A673 (cell line): ENCODE measurements at regions not wholly inside any gene's neighbourhood (a gene's known extent, or its start where the extent isn't known, plus 50 kb on each side); places are given as distances from the start of the nearest gene placed in this dataset.

ENCODE experiments used
- BruUV-seq: library from RNA; stranded (reverse); fragments of 400-500 nt; replicated peaks from 2 replicates; lab custom pipeline; 2021; lab: Mats Ljungman, UMichigan
- CTCF ChIA-PET: fragments of 300-600 bp; sonication (Branson Sonifier 250); formaldehyde crosslinking; loops from one replicate; lab custom pipeline; 2022; ENCODE audit warnings: antibody characterized with exemption; lab: Charles Lee
- POLR2A ChIA-PET: fragments of 300-600 bp; sonication (Branson Sonifier 250); formaldehyde crosslinking; loops from one replicate; lab custom pipeline; 2022; ENCODE audit warnings: antibody characterized with exemption; ENCODE audit not compliant: low non-redundant PET; lab: Charles Lee
- DNase-seq: peaks from one replicate; pipeline ENCODE4 v3.0.0-alpha.2; 2015; ENCODE audit warnings: low spot score
- H3K27ac ChIP-seq: fragments of 200-600 bp; sonication (generic); 2 replicates; pipeline ENCODE4 v1.5.1; 2016; ENCODE audit warnings: mixed run types, low read depth, mild to moderate bottlenecking, mixed read lengths, antibody characterized with exemption, low read length; ENCODE audit not compliant: poor library complexity, severe bottlenecking
- H3K27me3 ChIP-seq: fragments of 200-600 bp; sonication (generic); replicated peaks from 2 replicates; pipeline ENCODE4 v1.6.1; 2017; ENCODE audit warnings: mixed run types, low read depth, mild to moderate bottlenecking, mixed read lengths, antibody characterized with exemption, low read length; ENCODE audit not compliant: insufficient read depth, poor library complexity
- H3K36me3 ChIP-seq: fragments of 200-600 bp; sonication (generic); 2 replicates; pipeline ENCODE4 v1.6.1; 2016; ENCODE audit warnings: mixed run types, mild to moderate bottlenecking, mixed read lengths, antibody characterized with exemption, low read length; ENCODE audit not compliant: insufficient read depth, poor library complexity, severe bottlenecking
- H3K4me1 ChIP-seq: fragments of 200-600 bp; sonication (generic); 2 replicates; pipeline ENCODE4 v1.6.1; 2017; ENCODE audit warnings: mixed run types, mild to moderate bottlenecking, mixed read lengths, antibody characterized with exemption, low read length; ENCODE audit not compliant: insufficient read depth, poor library complexity, severe bottlenecking
- H3K4me3 ChIP-seq: fragments of 200-600 bp; sonication (generic); 2 replicates; pipeline ENCODE4 v1.5.1; 2016; ENCODE audit warnings: low read depth, mixed run types, mild to moderate bottlenecking, mixed read lengths, low read length; ENCODE audit not compliant: poor library complexity, severe bottlenecking
- H3K9me3 ChIP-seq: fragments of 200-600 bp; sonication (generic); 2 replicates; pipeline ENCODE4 v1.6.1; 2016; ENCODE audit warnings: mixed run types, low read depth, mild to moderate bottlenecking, mixed read lengths, antibody characterized with exemption, low read length; ENCODE audit not compliant: poor library complexity, severe bottlenecking
- EZH2 ChIP-seq: fragments of 200-600 bp; sonication (generic); IDR thresholded peaks from 2 replicates; pipeline ENCODE4 v1.6.1; 2017; ENCODE audit warnings: borderline replicate concordance, low read depth, mild to moderate bottlenecking, mixed read lengths, antibody characterized with exemption, low read length; ENCODE audit not compliant: poor library complexity, severe bottlenecking
- intact Hi-C: fragments of 100-400 bp; cut with micrococcal nuclease; formaldehyde crosslinking; loops from one replicate; pipeline ENCODE4 v1.10.0; 2022; ENCODE audit not compliant: unreplicated experiment
- TF ChIP-seq, protein P1 (sequence below): fragments of 300-800, 200-600 bp; sonication (generic); conservative IDR thresholded peaks from 2 replicates; pipeline ENCODE4 v1.5.1; 2017; ENCODE audit warnings: low read depth, mild to moderate bottlenecking, antibody characterized with exemption, low read length, moderate library complexity, mixed read lengths

DNA sequence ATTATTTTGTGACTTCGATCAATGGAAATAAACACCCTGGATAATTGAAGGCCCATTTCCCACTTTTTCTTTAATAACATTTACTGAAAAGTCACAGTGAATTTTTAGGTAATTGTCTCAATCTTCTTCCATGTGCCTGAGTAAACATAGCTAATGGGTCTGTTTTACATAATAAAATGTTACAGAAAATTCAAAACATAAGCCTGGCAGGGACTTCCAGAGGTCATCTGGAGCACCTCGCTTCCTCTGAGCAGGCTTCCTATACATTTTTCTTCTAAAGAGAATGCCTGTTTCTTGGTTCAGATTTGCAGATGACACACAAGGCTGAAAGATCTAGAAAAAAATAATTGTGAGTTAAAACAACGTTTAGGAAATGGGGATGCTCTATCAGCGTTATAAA lies 183.8 kb upstream of the PDE3A start:
- Histone ChIP-seq H3K4me1 (peaks cover 5% of the 10 kb centered on the region), H3K27ac (no peak overlapping the region), H3K36me3 (no peaks in the 10 kb centered on the region), H3K4me3 (no peak overlapping the region), H3K27me3 (peaks cover 4% of the 10 kb centered on the region), H3K9me3 (no peaks in the 10 kb centered on the region)
- POLR2A ChIA-PET: no interaction called here
- no TSS peak for BruUV-seq
- intact Hi-C loops: no loop called here
- DNase-seq: no peak
- TF ChIP-seq, protein P1, sequence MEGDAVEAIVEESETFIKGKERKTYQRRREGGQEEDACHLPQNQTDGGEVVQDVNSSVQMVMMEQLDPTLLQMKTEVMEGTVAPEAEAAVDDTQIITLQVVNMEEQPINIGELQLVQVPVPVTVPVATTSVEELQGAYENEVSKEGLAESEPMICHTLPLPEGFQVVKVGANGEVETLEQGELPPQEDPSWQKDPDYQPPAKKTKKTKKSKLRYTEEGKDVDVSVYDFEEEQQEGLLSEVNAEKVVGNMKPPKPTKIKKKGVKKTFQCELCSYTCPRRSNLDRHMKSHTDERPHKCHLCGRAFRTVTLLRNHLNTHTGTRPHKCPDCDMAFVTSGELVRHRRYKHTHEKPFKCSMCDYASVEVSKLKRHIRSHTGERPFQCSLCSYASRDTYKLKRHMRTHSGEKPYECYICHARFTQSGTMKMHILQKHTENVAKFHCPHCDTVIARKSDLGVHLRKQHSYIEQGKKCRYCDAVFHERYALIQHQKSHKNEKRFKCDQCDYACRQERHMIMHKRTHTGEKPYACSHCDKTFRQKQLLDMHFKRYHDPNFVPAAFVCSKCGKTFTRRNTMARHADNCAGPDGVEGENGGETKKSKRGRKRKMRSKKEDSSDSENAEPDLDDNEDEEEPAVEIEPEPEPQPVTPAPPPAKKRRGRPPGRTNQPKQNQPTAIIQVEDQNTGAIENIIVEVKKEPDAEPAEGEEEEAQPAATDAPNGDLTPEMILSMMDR: no peak
- TF ChIP-seq EZH2: no peak
- CTCF ChIA-PET: no interaction called here

DNA sequence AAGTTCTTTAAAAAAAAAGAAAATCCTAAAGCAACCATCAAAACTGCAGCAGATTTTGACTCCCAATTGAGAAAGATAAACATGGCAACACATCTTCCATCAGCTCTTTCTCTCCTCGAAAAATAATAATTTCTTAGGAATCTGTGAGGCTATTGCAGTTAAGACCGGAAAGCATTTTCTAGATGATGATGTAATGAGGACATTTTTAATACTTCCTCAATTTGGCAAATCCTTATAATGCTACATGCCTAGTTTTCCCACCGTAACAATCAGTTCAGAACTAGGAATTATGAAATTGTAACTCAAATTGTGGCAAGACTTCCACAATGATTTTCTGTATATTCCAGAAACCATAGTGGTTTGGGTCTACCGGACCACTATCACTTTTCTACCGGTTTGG lies 180.9 kb upstream of the PDE3A start:
- BruUV-seq: no TSS peak
- TF ChIP-seq EZH2: no peak
- TF ChIP-seq, protein P1: no peak
- Histone ChIP-seq H3K27me3 (no peaks in the 10 kb centered on the region), H3K4me3 (no peak overlapping the region), H3K36me3 (no peaks in the 10 kb centered on the region), H3K4me1 (peaks cover 11% of the 10 kb centered on the region), H3K27ac (no peak overlapping the region), H3K9me3 (no peaks in the 10 kb centered on the region)
- ChIA-PET CTCF (no interaction called here), POLR2A (no interaction called here)
- DNase-seq: no peak
- intact Hi-C loops: no loop called here

- no TSS peak for BruUV-seq
- ChIA-PET POLR2A (no interaction called here), CTCF (no interaction called here)
Observed at GRCh38 chr12:20188930-20189653, 179.2 kb upstream of the PDE3A start.

More at GRCh38 chr12:20188930-20189653, 179.2 kb upstream of the PDE3A start:
- intact Hi-C loops: no loop called here
- DNase-seq: no peak
- Histone ChIP-seq H3K36me3 (no peaks in the 10 kb centered on the region), H3K9me3 (no peaks in the 10 kb centered on the region), H3K27me3 (no peaks in the 10 kb centered on the region), H3K4me1 (peaks cover 11% of the 10 kb centered on the region), H3K4me3 (no peak overlapping the region), H3K27ac (no peak overlapping the region)
- no peak for TF ChIP-seq EZH2
- TF ChIP-seq, protein P1: no peak
